ENCODE measurements at regions not wholly inside any gene's neighbourhood (a gene's known extent, or its start where the extent isn't known, plus 50 kb on each side); places are given as distances from the start of the nearest gene placed in this dataset.
"Not testable (repeated sequence)": the region's sequence is repeated elsewhere in the genome, so short reads cannot be mapped to it uniquely, and the experiment has no call there.

DNA sequence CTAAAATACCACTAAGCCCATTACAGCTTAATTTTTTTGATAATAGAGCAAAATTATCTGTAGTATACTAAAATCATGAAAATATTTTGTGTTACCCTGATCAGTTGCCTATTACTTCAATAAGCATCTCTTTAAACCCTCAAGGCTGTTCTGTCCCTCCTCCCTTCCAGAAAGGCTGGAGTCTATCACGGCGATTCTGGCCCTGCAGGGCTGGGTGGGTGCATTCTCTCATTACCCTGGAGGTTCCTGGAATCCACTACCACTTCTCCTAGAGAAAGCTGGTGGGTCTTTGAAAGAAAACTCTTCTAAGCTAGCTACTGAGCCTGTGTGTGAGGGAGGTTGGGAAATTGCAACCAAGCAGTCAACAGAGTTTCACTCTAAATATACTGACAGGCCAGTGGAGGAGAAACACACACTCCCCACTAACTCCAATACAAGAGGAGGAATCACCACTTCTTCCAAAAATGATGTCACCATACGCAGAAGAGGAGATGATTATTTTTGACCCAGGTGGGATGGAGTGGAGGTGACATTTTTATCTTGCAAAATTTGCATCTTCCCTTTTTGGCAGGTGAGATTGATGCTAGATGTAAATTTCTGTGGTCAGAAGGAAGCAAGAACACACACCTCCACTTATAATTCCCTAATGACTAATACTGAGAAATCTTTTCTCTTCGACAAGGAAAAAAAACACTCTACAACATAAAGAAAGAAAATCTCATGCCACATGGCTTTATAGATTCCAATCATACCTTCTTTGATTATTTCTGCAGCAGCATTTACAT, 182.3 kb upstream of the PHACTR1 start:
- Histone ChIP-seq H3K27me3 (ENCODE audit: control insufficient read depth, insufficient read depth, low read length) (no peaks in the 10 kb centered on the region), H3K9ac (ENCODE audit: low read length) (no peak overlapping the region), H3K36me3 (ENCODE audit: control insufficient read depth, insufficient read depth, low read length) (no peaks in the 10 kb centered on the region), H3K4me1 (ENCODE audit: control insufficient read depth, insufficient read depth, low read length) (no peaks in the 10 kb centered on the region), H3K27ac (ENCODE audit: low read depth, low read length) (no peak overlapping the region), H3K4me3 (ENCODE audit: low read length) (no peak overlapping the region)

DNA sequence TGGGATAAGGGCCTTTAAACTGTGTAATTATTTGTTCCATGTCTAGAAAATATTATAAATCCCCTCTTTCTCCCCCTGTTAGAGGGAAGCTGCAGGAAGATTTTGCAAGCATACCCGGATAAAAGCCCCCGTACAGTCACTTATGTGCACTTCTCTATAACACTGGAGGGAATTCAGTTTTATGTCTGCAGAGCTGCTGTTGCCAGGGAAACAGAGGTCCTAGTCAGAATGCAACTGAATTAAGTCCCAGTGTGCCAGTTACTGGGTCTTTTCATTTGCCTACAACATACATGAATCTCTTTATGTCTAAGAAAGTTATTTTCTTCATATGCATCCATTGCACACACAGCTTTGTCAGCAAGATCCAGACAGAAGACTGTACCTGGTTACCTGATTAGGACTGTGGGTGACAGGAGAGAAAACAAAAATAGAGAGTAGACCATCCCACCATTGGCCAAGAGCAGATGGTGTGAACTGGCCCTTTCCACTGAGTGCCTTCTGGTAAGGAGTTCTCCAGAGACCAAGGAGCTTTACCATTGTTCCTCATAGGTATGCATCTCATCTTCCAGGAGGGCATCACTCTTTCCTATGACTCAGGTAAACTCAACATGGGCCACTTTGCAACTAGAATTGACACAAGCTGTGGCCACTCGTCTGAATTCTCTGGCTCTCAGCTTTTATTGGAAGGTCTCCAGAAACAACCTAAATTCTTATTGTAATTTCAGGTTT, 180.8 kb upstream of the PHACTR1 start:
- H3K27me3 ChIP-seq (ENCODE audit: control insufficient read depth, insufficient read depth, low read length), result no peaks in the 10 kb centered on the region
- no peak overlapping the region for H3K9ac ChIP-seq (ENCODE audit: low read length)
- H3K4me3 ChIP-seq (ENCODE audit: low read length), result no peak overlapping the region
- no peaks in the 10 kb centered on the region for H3K4me1 ChIP-seq (ENCODE audit: control insufficient read depth, insufficient read depth, low read length)
- no peaks in the 10 kb centered on the region for H3K36me3 ChIP-seq (ENCODE audit: control insufficient read depth, insufficient read depth, low read length)
- H3K27ac ChIP-seq (ENCODE audit: low read depth, low read length), result no peak overlapping the region

DNA sequence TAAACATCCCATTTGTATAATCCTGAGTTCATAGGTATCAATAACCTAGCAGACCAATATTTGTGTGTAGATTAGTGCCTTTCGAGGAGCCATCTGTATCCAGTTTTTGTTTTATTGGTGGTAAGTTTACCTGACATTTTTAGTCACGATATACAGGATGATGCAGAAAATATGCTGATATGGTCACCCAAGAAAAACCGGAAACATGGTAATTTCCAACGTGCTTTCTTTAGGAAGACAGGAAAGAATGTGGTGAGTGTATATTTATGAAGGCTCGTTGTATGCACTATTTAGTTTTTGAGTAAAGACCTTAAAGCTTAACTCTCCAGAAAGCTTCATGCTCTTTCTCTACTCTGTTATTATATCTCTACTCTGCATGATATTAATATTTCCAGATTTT, 180.2 kb upstream of the PHACTR1 start:
- no peaks in the 10 kb centered on the region for H3K36me3 ChIP-seq (ENCODE audit: control insufficient read depth, insufficient read depth, low read length)
- H3K4me1 ChIP-seq (ENCODE audit: control insufficient read depth, insufficient read depth, low read length), result no peaks in the 10 kb centered on the region
- H3K27ac ChIP-seq (ENCODE audit: low read depth, low read length), result no peak overlapping the region
- H3K27me3 ChIP-seq (ENCODE audit: control insufficient read depth, insufficient read depth, low read length), result no peaks in the 10 kb centered on the region
- H3K9ac ChIP-seq (ENCODE audit: low read length), result no peak overlapping the region
- H3K4me3 ChIP-seq (ENCODE audit: low read length), result no peak overlapping the region

DNA sequence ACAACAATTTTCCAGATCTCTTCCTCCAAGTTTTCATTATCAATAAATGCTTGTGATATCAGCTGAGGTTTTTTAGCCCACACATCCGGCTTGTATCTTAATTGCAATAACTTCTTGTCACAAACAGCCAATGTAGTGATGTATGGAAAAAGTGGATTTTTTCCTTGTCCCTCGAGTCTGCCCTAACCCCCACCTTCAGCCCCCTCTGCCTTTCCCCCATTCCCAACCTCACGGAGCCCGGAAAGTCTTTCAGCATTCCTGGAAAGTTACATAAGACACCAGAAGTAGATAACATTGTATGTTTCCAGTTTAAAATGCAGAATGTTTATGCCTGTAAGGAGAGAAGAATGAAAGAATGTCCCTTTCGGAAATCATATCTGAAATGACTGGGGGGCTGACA, 179.2 kb upstream of the PHACTR1 start:
- Histone ChIP-seq H3K4me1 (ENCODE audit: control insufficient read depth, insufficient read depth, low read length) (no peaks in the 10 kb centered on the region), H3K36me3 (ENCODE audit: control insufficient read depth, insufficient read depth, low read length) (no peaks in the 10 kb centered on the region), H3K9ac (ENCODE audit: low read length) (no peak overlapping the region), H3K27me3 (ENCODE audit: control insufficient read depth, insufficient read depth, low read length) (no peaks in the 10 kb centered on the region), H3K27ac (ENCODE audit: low read depth, low read length) (no peak overlapping the region), H3K4me3 (ENCODE audit: low read length) (no peak overlapping the region)

DNA sequence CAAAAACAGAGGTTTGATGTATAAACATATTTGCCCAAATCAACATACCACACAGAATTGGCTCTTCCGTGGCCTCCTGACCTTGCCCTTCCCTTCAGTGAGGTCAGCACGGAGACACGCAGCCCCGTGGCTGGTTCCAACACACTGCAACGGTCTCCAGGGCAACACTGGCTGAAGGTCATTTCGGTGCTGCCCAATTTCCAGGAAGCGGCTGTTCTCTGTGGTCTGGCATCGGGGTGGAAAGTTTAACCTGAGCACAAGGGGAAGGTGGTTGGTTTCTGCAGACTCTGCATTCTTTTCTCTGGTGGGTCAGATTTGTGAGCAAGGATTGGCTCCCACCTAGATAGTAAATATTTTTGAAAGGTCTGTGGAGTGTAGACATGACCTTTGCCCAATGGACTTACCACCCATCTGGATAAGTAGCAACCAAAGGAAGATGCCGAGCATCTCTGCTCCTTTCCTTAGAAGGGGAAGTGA, 177.6 kb upstream of the PHACTR1 start:
- Histone ChIP-seq H3K36me3 (ENCODE audit: control insufficient read depth, insufficient read depth, low read length) (no peaks in the 10 kb centered on the region), H3K4me1 (ENCODE audit: control insufficient read depth, insufficient read depth, low read length) (no peaks in the 10 kb centered on the region), H3K9ac (ENCODE audit: low read length) (no peak overlapping the region), H3K27ac (ENCODE audit: low read depth, low read length) (no peak overlapping the region), H3K27me3 (ENCODE audit: control insufficient read depth, insufficient read depth, low read length) (no peaks in the 10 kb centered on the region), H3K4me3 (ENCODE audit: low read length) (no peak overlapping the region)

DNA sequence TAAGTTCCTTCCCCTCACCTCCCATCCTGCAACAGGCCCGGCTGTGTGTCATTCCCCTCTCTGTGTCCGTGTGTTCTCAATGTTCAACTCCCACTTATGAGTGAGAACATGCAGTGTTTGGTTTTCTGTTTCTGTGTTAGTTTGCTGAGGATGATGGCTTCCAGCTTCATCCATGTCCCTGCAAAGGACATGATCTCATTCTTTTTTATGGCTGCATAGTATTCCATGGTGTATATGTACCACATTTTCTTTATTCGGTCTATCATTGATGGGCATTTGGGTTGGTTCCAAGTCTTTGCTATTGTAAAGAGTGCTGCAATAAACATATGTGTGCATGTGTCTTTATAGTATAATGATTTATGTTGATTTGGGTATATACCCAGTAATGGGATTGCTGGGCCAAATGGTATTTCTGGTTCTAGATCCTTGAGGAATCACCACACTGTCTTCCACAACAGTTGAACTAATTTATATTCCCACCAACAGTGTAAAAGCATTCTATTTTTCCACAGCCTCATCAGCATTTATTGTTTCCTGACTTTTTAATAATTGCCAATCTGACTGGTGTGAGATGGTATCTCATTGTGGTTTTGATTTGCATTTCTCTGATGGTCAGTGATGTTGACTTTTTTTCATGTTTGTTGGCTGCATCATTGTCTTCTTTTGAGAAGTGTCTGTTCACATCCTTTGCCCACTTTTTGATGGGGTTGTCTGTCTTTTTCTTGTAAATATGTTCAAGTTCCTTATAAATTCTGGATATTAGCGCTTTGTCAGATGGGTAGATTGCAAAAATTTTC, 174.1 kb upstream of the PHACTR1 start:
- not testable (repeated sequence) for H3K4me1 ChIP-seq (ENCODE audit: control insufficient read depth, insufficient read depth, low read length); H3K4me3 ChIP-seq (ENCODE audit: low read length); H3K9ac ChIP-seq (ENCODE audit: low read length); H3K27me3 ChIP-seq (ENCODE audit: control insufficient read depth, insufficient read depth, low read length); H3K36me3 ChIP-seq (ENCODE audit: control insufficient read depth, insufficient read depth, low read length); H3K27ac ChIP-seq (ENCODE audit: low read depth, low read length)

DNA sequence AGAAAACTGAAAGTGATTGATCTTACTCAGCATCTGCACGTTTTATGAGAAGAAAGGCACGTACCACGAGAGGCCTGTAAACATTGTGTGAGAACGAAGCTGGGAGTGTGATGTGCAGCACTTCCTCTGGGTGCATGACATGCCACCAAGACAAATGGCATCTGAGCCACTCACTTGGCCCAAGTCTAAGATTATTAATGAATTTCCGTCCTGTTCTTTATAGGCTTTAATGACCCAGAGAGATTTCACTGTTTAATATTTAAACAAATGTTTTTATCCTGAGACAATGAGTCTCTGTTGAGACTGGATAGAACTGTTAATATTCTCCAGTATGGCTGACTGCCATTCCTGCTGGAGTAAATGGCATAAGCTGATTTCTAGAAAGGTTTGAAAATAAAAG, 172.6 kb upstream of the PHACTR1 start:
- H3K4me3 ChIP-seq (ENCODE audit: low read length), result no peak overlapping the region
- no peaks in the 10 kb centered on the region for H3K36me3 ChIP-seq (ENCODE audit: control insufficient read depth, insufficient read depth, low read length)
- H3K27ac ChIP-seq (ENCODE audit: low read depth, low read length), result no peak overlapping the region
- H3K27me3 ChIP-seq (ENCODE audit: control insufficient read depth, insufficient read depth, low read length), result no peaks in the 10 kb centered on the region
- H3K4me1 ChIP-seq (ENCODE audit: control insufficient read depth, insufficient read depth, low read length), result no peaks in the 10 kb centered on the region
- H3K9ac ChIP-seq (ENCODE audit: low read length), result no peak overlapping the region

DNA sequence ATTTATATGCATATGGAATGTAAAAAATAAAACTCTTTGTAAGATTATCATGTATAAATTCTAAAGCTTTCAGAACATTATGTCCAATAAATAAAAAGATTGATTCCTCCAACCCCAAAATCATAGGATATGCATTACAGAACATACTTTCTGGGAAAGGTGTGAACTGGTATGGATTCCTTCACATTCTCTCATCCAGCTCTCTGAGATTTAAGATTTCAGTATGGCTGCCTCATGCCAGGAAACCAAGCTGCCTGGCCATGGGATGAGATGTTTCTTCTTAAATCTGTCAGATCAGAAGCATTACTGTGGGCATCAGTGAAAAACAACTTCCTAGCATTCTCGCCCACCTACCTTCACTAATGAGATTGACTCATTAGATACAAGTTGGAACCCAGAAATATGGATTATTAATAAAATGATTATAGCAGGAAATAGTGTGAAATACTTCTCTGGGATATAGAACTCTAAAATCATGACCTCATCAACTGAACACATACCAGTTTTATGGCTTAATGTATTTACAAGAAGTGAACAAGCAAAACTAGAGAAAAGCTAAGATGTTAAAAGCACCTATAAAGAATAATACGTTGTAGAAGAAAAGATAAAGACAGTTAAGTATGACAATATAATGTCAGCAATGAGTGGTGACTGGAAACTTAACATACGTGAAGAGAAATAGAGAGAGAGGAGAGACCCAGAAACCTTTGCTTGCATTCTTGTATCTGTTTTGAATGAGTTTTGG, 171.6 kb upstream of the PHACTR1 start:
- H3K4me1 ChIP-seq (ENCODE audit: control insufficient read depth, insufficient read depth, low read length), result no peaks in the 10 kb centered on the region

DNA sequence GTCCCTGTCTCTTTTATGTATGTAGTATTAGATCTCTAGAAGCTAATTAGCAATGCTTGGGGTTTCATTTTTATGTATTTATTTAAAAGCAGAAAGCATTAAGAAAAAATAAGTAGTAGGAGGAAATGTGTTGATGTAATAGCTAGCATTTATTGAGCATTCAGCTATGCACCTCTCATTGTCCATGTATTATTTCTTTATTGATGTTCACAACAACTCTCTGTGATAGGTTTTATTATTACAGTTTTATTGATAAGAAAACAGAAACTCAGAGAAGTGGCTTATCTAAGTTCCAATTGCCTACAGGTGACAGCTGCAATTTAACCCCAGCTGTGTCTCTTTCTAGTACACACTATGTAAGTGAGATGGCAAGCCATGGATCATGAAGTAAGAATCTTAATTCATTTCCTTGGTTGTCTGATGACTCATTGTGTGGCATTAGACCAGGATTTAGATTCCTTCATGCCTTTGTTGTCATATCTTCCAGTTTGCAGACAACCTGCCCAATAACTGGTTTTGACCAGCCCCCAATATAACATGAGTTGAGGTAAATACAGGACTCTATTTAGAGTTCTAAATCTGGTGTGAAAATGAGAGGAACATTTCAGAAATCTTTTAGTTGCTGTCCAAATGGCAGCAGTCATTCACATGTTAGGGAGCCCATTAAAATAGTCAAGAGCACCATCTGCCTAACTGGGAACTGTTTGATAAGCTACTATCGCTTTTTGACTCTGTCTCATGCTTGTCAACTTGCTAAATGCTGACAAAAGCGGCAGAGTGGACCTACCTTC, 170.8 kb upstream of the PHACTR1 start:
- Histone ChIP-seq H3K4me3 (ENCODE audit: low read length) (no peak overlapping the region), H3K4me1 (ENCODE audit: control insufficient read depth, insufficient read depth, low read length) (no peaks in the 10 kb centered on the region), H3K36me3 (ENCODE audit: control insufficient read depth, insufficient read depth, low read length) (no peaks in the 10 kb centered on the region), H3K27me3 (ENCODE audit: control insufficient read depth, insufficient read depth, low read length) (no peaks in the 10 kb centered on the region), H3K9ac (ENCODE audit: low read length) (no peak overlapping the region), H3K27ac (ENCODE audit: low read depth, low read length) (no peak overlapping the region)

More for the DNA sequence above, 171.6 kb upstream of the PHACTR1 start:
- no peaks in the 10 kb centered on the region for H3K36me3 ChIP-seq (ENCODE audit: control insufficient read depth, insufficient read depth, low read length)
- no peak overlapping the region for H3K4me3 ChIP-seq (ENCODE audit: low read length)
- H3K9ac ChIP-seq (ENCODE audit: low read length), result no peak overlapping the region
- H3K27me3 ChIP-seq (ENCODE audit: control insufficient read depth, insufficient read depth, low read length), result no peaks in the 10 kb centered on the region
- H3K27ac ChIP-seq (ENCODE audit: low read depth, low read length), result no peak overlapping the region

DNA sequence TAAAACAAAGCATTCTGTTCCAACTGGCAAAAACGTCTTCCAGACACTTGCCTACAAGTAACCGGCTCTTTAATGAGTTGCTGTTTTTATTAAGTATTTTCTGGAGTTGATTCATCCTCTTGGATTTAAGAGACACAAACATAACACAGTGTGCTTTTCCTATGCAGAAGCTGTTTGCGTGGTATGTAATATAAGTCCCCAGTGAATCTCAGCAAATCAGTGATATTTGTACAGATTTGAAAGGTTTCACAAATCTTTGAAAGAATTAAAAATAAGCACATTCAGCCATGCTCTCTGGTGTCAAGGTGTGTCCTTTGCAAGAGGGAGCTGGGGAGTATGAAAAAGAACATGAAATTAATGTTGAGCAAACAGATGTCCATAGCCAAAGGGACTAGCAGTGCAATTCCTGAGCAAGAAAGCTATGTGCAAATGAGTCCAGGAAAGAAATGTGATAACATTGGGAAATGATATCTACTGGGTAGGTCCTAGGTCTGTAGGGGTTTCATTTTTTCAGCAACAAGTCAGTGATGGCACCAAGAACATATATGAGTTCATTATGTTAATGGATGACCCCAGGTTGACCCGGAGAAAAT, 170.1 kb upstream of the PHACTR1 start:
- Histone ChIP-seq H3K9ac (ENCODE audit: low read length) (no peak overlapping the region), H3K36me3 (ENCODE audit: control insufficient read depth, insufficient read depth, low read length) (no peaks in the 10 kb centered on the region), H3K27ac (ENCODE audit: low read depth, low read length) (no peak overlapping the region), H3K27me3 (ENCODE audit: control insufficient read depth, insufficient read depth, low read length) (no peaks in the 10 kb centered on the region), H3K4me3 (ENCODE audit: low read length) (no peak overlapping the region), H3K4me1 (ENCODE audit: control insufficient read depth, insufficient read depth, low read length) (no peaks in the 10 kb centered on the region)

DNA sequence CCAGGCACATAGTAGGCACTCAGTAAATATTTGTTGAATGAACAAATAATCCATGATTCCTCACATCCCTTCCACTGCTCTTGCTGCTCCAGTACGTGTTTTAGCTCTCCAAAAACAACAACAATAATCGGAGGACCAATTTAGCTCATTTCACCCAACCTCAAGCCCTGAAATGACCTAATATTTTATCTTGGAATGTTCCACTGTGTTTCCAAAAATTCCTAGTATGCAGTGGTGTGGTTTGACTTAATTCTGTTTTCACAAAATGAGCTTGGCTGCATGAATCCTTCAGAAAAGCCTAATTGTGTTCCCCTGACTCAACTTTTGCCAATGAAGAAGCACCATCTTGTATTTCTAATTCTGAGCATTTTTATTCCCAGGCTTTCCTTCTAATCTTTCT, 168.0 kb upstream of the PHACTR1 start:
- H3K27ac ChIP-seq (ENCODE audit: low read depth, low read length), result no peak overlapping the region
- no peaks in the 10 kb centered on the region for H3K27me3 ChIP-seq (ENCODE audit: control insufficient read depth, insufficient read depth, low read length)
- no peak overlapping the region for H3K9ac ChIP-seq (ENCODE audit: low read length)
- H3K4me3 ChIP-seq (ENCODE audit: low read length), result no peak overlapping the region
- no peaks in the 10 kb centered on the region for H3K4me1 ChIP-seq (ENCODE audit: control insufficient read depth, insufficient read depth, low read length)
- no peaks in the 10 kb centered on the region for H3K36me3 ChIP-seq (ENCODE audit: control insufficient read depth, insufficient read depth, low read length)

Measured in rectal smooth muscle tissue (tissue), 1 donor.